ENCODE measurements at regions not wholly inside any gene's neighbourhood (a gene's known extent, or its start where the extent isn't known, plus 50 kb on each side); places are given as distances from the start of the nearest gene placed in this dataset.

DNA sequence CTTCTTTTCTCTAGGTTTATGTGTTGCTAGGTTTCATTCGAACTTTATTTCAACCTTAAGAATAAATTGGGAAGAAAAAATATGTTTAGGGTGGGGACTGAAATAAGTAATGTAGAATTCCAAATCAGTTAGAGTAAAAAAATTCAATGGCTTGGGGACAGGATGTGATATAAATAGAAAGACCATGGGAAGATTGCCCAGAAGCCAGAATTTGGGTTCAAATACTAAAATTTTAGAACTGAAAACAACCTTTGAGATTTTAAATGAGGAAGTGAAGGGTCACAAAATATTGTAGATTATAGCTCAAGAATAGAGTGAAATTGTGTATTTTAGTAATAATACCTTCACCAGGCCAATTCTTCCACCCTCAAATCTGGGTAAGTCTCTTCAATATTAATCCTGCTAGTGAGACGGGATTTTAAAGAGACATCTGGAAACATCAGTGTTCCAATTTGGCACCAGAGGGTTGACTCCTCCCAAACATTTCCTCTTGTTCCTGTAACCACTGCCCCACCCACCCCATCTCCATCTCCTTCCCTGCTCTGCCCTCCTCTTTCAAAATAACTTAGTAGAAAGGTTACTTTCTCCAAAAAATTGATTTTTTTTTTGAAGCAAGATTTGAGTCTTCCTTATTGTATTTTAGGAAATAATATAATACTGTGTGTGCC is 51.3 kb upstream of the FAM3C start:
- no peak for FAIRE-seq

DNA sequence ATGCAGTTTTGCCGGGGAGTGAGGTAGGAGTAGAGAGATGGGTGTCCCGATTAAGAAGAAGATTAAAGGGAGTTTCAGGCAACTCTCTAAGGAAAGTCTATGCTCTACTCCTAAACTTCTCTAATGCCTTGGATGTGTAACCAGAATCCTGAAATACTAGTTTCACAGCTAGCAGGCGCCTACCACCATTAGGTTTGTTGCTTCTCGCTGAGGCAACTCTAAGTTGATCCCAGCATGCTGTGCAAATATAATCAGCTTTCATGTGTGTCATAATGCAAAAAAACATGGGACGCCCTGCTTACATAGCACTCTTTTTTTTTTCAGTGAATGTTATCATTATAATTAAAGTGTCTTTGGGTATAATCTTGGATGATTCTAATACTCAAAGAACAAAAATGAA is 50.4 kb upstream of the FAM3C start:
- no peak for FAIRE-seq
